Skeletal muscle tissue (tissue), 3 donors: ENCODE measurements at regions not wholly inside any gene's neighbourhood (a gene's known extent, or its start where the extent isn't known, plus 50 kb on each side); places are given as distances from the start of the nearest gene placed in this dataset.

Experiments used
- H3K27ac ChIP-seq: one replicate; pipeline ENCODE4 v1.7.0; 2013; ENCODE audit warnings: mild to moderate bottlenecking, low read depth, low read length, inconsistent platforms
- H3K27me3 ChIP-seq, 3 donors: one replicate each; pipeline ENCODE4 v1.7.0; 2013; ENCODE audit warnings: low read length in 3 of 3; ENCODE audit not compliant: control insufficient read depth in 3 of 3, insufficient read depth in 3 of 3
- H3K36me3 ChIP-seq, 3 donors: one replicate each; pipeline ENCODE4 v1.7.0; 2013; ENCODE audit warnings: low read length in 3 of 3; ENCODE audit not compliant: control insufficient read depth in 3 of 3, insufficient read depth in 3 of 3
- H3K4me1 ChIP-seq, 3 donors: one replicate each; pipeline ENCODE4 v1.7.0; 2013; ENCODE audit warnings: low read length in 3 of 3, mild to moderate bottlenecking in 3 of 3; ENCODE audit not compliant: control insufficient read depth in 3 of 3, insufficient read depth in 3 of 3
- H3K4me3 ChIP-seq, 3 donors: one replicate each; pipeline ENCODE4 v1.7.0; 2013; ENCODE audit warnings: low read length in 3 of 3
- H3K9ac ChIP-seq, 3 donors: one replicate each; pipeline ENCODE4 v1.7.0; 2013; ENCODE audit warnings: low read length in 3 of 3, mild to moderate bottlenecking in 3 of 3, moderate library complexity in 2 of 3, low read depth in 1 of 3
- H3K9me3 ChIP-seq, 3 donors: one replicate each; pipeline ENCODE4 v1.7.0; 2013; ENCODE audit warnings: low read length in 3 of 3; ENCODE audit not compliant: control insufficient read depth in 3 of 3
- donor health status: Osteomylitis.

- peaks cover 0 to 3% (median 0%) of the 10 kb centered on the region in 3 donors for H3K9me3 ChIP-seq
- no peak overlapping the region for H3K27ac ChIP-seq
- no peak overlapping the region for H3K9ac ChIP-seq
- H3K36me3 ChIP-seq, result no peaks in the 10 kb centered on the region
- no peaks in the 10 kb centered on the region for H3K27me3 ChIP-seq
- no peak overlapping the region for H3K4me3 ChIP-seq
- H3K4me1 ChIP-seq, result no peaks in the 10 kb centered on the region
These were observed 116.9 kb upstream of the ADARB2 start for GRCh38 chr10:1854271-1854670.

GRCh38 chr10:1853801-1854200, 116.5 kb upstream of the ADARB2 start:
- Histone ChIP-seq H3K9me3 (peaks cover 0 to 3% (median 0%) of the 10 kb centered on the region in 3 donors), H3K4me1 (no peaks in the 10 kb centered on the region), H3K9ac (no peak overlapping the region), H3K4me3 (no peak overlapping the region), H3K27me3 (no peaks in the 10 kb centered on the region), H3K36me3 (no peaks in the 10 kb centered on the region), H3K27ac (no peak overlapping the region)

- Histone ChIP-seq H3K27me3 (no peaks in the 10 kb centered on the region), H3K4me3 (no peak overlapping the region), H3K36me3 (no peaks in the 10 kb centered on the region), H3K9ac (no peak overlapping the region), H3K27ac (no peak overlapping the region), H3K4me1 (no peaks in the 10 kb centered on the region), H3K9me3 (peaks cover 0 to 3% (median 0%) of the 10 kb centered on the region in 3 donors)
These were observed 115.5 kb upstream of the ADARB2 start for GRCh38 chr10:1852841-1853240.

- H3K36me3 ChIP-seq, result no peaks in the 10 kb centered on the region
- H3K9me3 ChIP-seq, result peaks cover 0 to 3% (median 0%) of the 10 kb centered on the region in 3 donors
- H3K4me1 ChIP-seq, result no peaks in the 10 kb centered on the region
- H3K27ac ChIP-seq, result no peak overlapping the region
- no peaks in the 10 kb centered on the region for H3K27me3 ChIP-seq
- no peak overlapping the region for H3K9ac ChIP-seq
- no peak overlapping the region for H3K4me3 ChIP-seq
These were observed 114.4 kb upstream of the ADARB2 start for GRCh38 chr10:1851762-1852161.

- Histone ChIP-seq H3K36me3 (no peaks in the 10 kb centered on the region), H3K4me3 (no peak overlapping the region), H3K9ac (no peak overlapping the region), H3K27ac (no peak overlapping the region), H3K4me1 (no peaks in the 10 kb centered on the region), H3K27me3 (no peaks in the 10 kb centered on the region), H3K9me3 (peaks cover 0 to 3% (median 0%) of the 10 kb centered on the region in 3 donors)
These were observed 113.7 kb upstream of the ADARB2 start for GRCh38 chr10:1850971-1851527.

GRCh38 chr10:1847361-1847760, 110.0 kb upstream of the ADARB2 start:
- H3K4me1 ChIP-seq, result no peaks in the 10 kb centered on the region
- H3K4me3 ChIP-seq, result no peak overlapping the region
- H3K9ac ChIP-seq, result no peak overlapping the region
- H3K27me3 ChIP-seq, result no peaks in the 10 kb centered on the region
- H3K27ac ChIP-seq, result no peak overlapping the region
- no peaks in the 10 kb centered on the region for H3K9me3 ChIP-seq
- no peaks in the 10 kb centered on the region for H3K36me3 ChIP-seq

GRCh38 chr10:1846032-1846431, 108.7 kb upstream of the ADARB2 start:
- no peaks in the 10 kb centered on the region for H3K36me3 ChIP-seq

GRCh38 chr10:1841759-1842158, 104.4 kb upstream of the ADARB2 start:
- H3K4me3 ChIP-seq, result no peak overlapping the region
- no peaks in the 10 kb centered on the region for H3K4me1 ChIP-seq
- H3K9me3 ChIP-seq, result peaks cover 0 to 3% (median 2%) of the 10 kb centered on the region in 3 donors
- no peaks in the 10 kb centered on the region for H3K27me3 ChIP-seq
- no peaks in the 10 kb centered on the region for H3K36me3 ChIP-seq
- no peak overlapping the region for H3K27ac ChIP-seq
- H3K9ac ChIP-seq, result no peak overlapping the region

More at GRCh38 chr10:1846032-1846431, 108.7 kb upstream of the ADARB2 start:
- Histone ChIP-seq H3K27ac (no peak overlapping the region), H3K27me3 (no peaks in the 10 kb centered on the region), H3K9me3 (peaks cover 0 to 3% (median 2%) of the 10 kb centered on the region in 3 donors), H3K9ac (no peak overlapping the region), H3K4me1 (no peaks in the 10 kb centered on the region), H3K4me3 (no peak overlapping the region)

GRCh38 chr10:1829712-1830111, 92.4 kb upstream of the ADARB2 start:
- peaks cover 0 to 5% (median 0%) of the 10 kb centered on the region in 3 donors for H3K9me3 ChIP-seq

GRCh38 chr10:1824928-1825327, 87.6 kb upstream of the ADARB2 start:
- Histone ChIP-seq H3K4me1 (no peaks in the 10 kb centered on the region), H3K27me3 (no peaks in the 10 kb centered on the region), H3K36me3 (no peaks in the 10 kb centered on the region), H3K9me3 (peaks cover 0 to 5% (median 0%) of the 10 kb centered on the region in 3 donors), H3K9ac (no peak overlapping the region), H3K27ac (no peak overlapping the region), H3K4me3 (no peak overlapping the region)

More at GRCh38 chr10:1829712-1830111, 92.4 kb upstream of the ADARB2 start:
- no peak overlapping the region for H3K27ac ChIP-seq
- no peaks in the 10 kb centered on the region for H3K27me3 ChIP-seq
- H3K36me3 ChIP-seq, result no peaks in the 10 kb centered on the region
- H3K4me1 ChIP-seq, result no peaks in the 10 kb centered on the region
- H3K4me3 ChIP-seq, result no peak overlapping the region
- no peak overlapping the region for H3K9ac ChIP-seq
